Prostate gland (tissue), 2 donors: ENCODE measurements at regions not wholly inside any gene's neighbourhood (a gene's known extent, or its start where the extent isn't known, plus 50 kb on each side); places are given as distances from the start of the nearest gene placed in this dataset.
"Not testable (repeated sequence)": the region's sequence is repeated elsewhere in the genome, so short reads cannot be mapped to it uniquely, and the experiment has no call there.

Source experiments
- POLR2A ChIP-seq: fragments of 450-650 bp; IDR thresholded peaks from one replicate; pipeline ENCODE4 v1.6.1; 2016; ENCODE audit warnings: antibody characterized with exemption, mild to moderate bottlenecking
- TF ChIP-seq, protein P1 (sequence below), 4 experiments: fragments of 200-600 bp in 2 of 4; fragments of 450-650 bp in 2 of 4; sonication (generic) in 2 of 4; IDR thresholded peaks; 1 replicate in 3 of 4; 2 replicates in 1 of 4; pipeline ENCODE4 v1.5.1; 2016 to 2019; ENCODE audit warnings: antibody characterized with exemption in 4 of 4, mild to moderate bottlenecking in 2 of 4, moderate library complexity in 2 of 4

DNA sequence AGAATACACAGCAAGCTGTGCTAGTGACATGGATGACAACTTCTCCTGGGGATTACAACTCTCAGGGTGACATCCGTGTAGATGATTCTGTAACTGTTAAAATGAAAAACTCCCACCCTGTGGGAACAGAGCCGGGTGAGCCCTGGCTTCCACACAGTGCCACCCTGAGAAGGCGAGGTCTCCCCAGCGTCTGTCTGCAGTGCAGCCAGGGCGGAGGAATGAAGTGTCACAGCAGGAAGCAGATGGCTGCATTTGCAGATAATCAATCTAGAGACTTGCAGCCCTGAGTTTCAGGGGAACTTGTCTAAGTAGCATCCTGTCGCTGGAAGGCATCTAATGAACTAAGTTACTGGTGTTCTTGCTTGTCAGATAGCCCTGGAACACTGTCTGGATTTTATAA is 56.5 kb upstream of the UNC93A start:
- TF ChIP-seq, protein P1, sequence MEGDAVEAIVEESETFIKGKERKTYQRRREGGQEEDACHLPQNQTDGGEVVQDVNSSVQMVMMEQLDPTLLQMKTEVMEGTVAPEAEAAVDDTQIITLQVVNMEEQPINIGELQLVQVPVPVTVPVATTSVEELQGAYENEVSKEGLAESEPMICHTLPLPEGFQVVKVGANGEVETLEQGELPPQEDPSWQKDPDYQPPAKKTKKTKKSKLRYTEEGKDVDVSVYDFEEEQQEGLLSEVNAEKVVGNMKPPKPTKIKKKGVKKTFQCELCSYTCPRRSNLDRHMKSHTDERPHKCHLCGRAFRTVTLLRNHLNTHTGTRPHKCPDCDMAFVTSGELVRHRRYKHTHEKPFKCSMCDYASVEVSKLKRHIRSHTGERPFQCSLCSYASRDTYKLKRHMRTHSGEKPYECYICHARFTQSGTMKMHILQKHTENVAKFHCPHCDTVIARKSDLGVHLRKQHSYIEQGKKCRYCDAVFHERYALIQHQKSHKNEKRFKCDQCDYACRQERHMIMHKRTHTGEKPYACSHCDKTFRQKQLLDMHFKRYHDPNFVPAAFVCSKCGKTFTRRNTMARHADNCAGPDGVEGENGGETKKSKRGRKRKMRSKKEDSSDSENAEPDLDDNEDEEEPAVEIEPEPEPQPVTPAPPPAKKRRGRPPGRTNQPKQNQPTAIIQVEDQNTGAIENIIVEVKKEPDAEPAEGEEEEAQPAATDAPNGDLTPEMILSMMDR (IDR thresholded peaks at IDR 0.05), result not testable (repeated sequence)
- not testable (repeated sequence) for TF ChIP-seq POLR2A
